OCI-LY7 (cell line): ENCODE measurements at regions not wholly inside any gene's neighbourhood (a gene's known extent, or its start where the extent isn't known, plus 50 kb on each side); places are given as distances from the start of the nearest gene placed in this dataset.

Experiments used
- BruUV-seq: library from RNA; stranded (reverse); fragments of 400-500 nt; replicated peaks from 2 replicates; lab custom pipeline; 2021; lab: Mats Ljungman, UMichigan
- CTCF ChIA-PET: fragments of 300-600 bp; sonication (Branson Sonifier 250); formaldehyde crosslinking; loops from one replicate; lab custom pipeline; 2022; ENCODE audit warnings: antibody characterized with exemption; ENCODE audit not compliant: unreplicated experiment; lab: Charles Lee
- POLR2A ChIA-PET: fragments of 300-600 bp; sonication (Branson Sonifier 250); formaldehyde crosslinking; loops from one replicate; lab custom pipeline; 2022; ENCODE audit warnings: antibody characterized with exemption; lab: Charles Lee
- DNase-seq: peaks from one replicate; pipeline ENCODE4 v3.0.0-alpha.2; 2015; ENCODE audit warnings: low spot score
- H2AFZ ChIP-seq: fragments of 200-600 bp; sonication (generic), shearing (Covaris generic); 2 replicates; pipeline ENCODE4 v1.6.1; 2014; ENCODE audit warnings: mild to moderate bottlenecking, antibody characterized with exemption, low read length, moderate library complexity
- H3K27ac ChIP-seq: fragments of 200-600 bp; sonication (generic); 2 replicates; pipeline ENCODE4 v1.5.1; 2014; ENCODE audit warnings: mixed run types, low read depth, mild to moderate bottlenecking, moderate library complexity, low read length, inconsistent platforms; ENCODE audit not compliant: poor library complexity, severe bottlenecking
- H3K36me3 ChIP-seq: fragments of 200-600 bp; sonication (generic); 2 replicates; pipeline ENCODE4 v1.6.1; 2014; ENCODE audit warnings: mild to moderate bottlenecking, antibody characterized with exemption, low read length, moderate library complexity, mixed read lengths; ENCODE audit not compliant: insufficient read depth
- H3K4me1 ChIP-seq: fragments of 200-600 bp; sonication (generic); 2 replicates; pipeline ENCODE4 v1.5.1; 2014; ENCODE audit warnings: mild to moderate bottlenecking, low read length; ENCODE audit not compliant: insufficient read depth, poor library complexity, severe bottlenecking
- H3K4me2 ChIP-seq: fragments of 200-600 bp; sonication (generic); 2 replicates; pipeline ENCODE4 v1.6.1; 2014; ENCODE audit warnings: mild to moderate bottlenecking, low read length
- H3K4me3 ChIP-seq: fragments of 200-600 bp; sonication (generic); 2 replicates; pipeline ENCODE4 v1.5.1; 2014; ENCODE audit warnings: mild to moderate bottlenecking, low read depth, low read length; ENCODE audit not compliant: poor library complexity, severe bottlenecking
- H3K79me2 ChIP-seq: fragments of 200-600 bp; sonication (generic); 2 replicates; pipeline ENCODE4 v1.6.1; 2016; ENCODE audit warnings: low read depth, mild to moderate bottlenecking, low read length, moderate library complexity, mixed read lengths; ENCODE audit not compliant: insufficient read depth
- H3K9me2 ChIP-seq: fragments of 200-600 bp; sonication (generic); 2 replicates; pipeline ENCODE4 v1.6.1; 2016; ENCODE audit warnings: mild to moderate bottlenecking, low read length, mixed read lengths; ENCODE audit not compliant: insufficient read depth
- H3K9me3 ChIP-seq: fragments of 200-600 bp; sonication (generic); 2 replicates; pipeline ENCODE4 v1.6.1; 2014; ENCODE audit warnings: mild to moderate bottlenecking, mixed run types, low read length, mixed read lengths
- H4K20me1 ChIP-seq: fragments of 200-600 bp; sonication (generic); 2 replicates; pipeline ENCODE4 v1.6.1; 2014; ENCODE audit warnings: mild to moderate bottlenecking, antibody characterized with exemption, low read length, moderate library complexity, mixed read lengths; ENCODE audit not compliant: insufficient read depth
- CTCF ChIP-seq: fragments of 200-600 bp; sonication (generic); conservative IDR thresholded peaks from 2 replicates; pipeline ENCODE4 v1.5.1; 2014; ENCODE audit warnings: mild to moderate bottlenecking, antibody characterized with exemption, low read length, moderate library complexity, mixed read lengths
- EZH2phosphoT487 ChIP-seq: fragments of 200-600 bp; sonication (generic); IDR thresholded peaks from 2 replicates; pipeline ENCODE4 v1.6.1; 2018; ENCODE audit warnings: low read depth, borderline replicate concordance, mild to moderate bottlenecking, mixed run types, antibody characterized with exemption, low read length, moderate library complexity, mixed read lengths
- intact Hi-C: fragments of 100-400 bp; cut with micrococcal nuclease; formaldehyde crosslinking; loops from one replicate; pipeline ENCODE4 v1.10.0; 2022; ENCODE audit not compliant: unreplicated experiment

GRCh38 chr12:115343601-115344000, 659.6 kb upstream of the TBX3 start:
- Histone ChIP-seq H3K79me2 (no peaks in the 10 kb centered on the region), H3K27ac (no peak overlapping the region), H3K4me3 (no peak overlapping the region), H3K4me2 (no peak overlapping the region), H3K36me3 (no peaks in the 10 kb centered on the region), H3K4me1 (no peaks in the 10 kb centered on the region), H2AFZ (no peak overlapping the region), H3K9me3 (no peaks in the 10 kb centered on the region), H4K20me1 (no peaks in the 10 kb centered on the region), H3K9me2 (no peaks in the 10 kb centered on the region)
- intact Hi-C loops: no loop called here
- TF ChIP-seq CTCF (no peak), EZH2phosphoT487 (no peak)
- ChIA-PET CTCF (no interaction called here), POLR2A (interaction anchor here (0.6 kb wide), 1 partner anchor 1321 kb away, joined by 3 read pairs; no protein-coding TSS in a partner anchor)
- no peak for DNase-seq
- no TSS peak for BruUV-seq

- no peaks in the 10 kb centered on the region for H4K20me1 ChIP-seq
- H2AFZ ChIP-seq: no peak overlapping the region
- H3K4me2 ChIP-seq: no peak overlapping the region
- DNase-seq: no peak
- no peaks in the 10 kb centered on the region for H3K9me2 ChIP-seq
- intact Hi-C loops: no loop called here
- no peak overlapping the region for H3K27ac ChIP-seq
- H3K36me3 ChIP-seq: no peaks in the 10 kb centered on the region
- BruUV-seq: no TSS peak
- TF ChIP-seq EZH2phosphoT487: no peak
- no peak for TF ChIP-seq CTCF
- no peaks in the 10 kb centered on the region for H3K9me3 ChIP-seq
- H3K79me2 ChIP-seq: no peaks in the 10 kb centered on the region
- POLR2A ChIA-PET: no interaction called here
- no peak overlapping the region for H3K4me3 ChIP-seq
- CTCF ChIA-PET: no interaction called here
- no peaks in the 10 kb centered on the region for H3K4me1 ChIP-seq
Observed at GRCh38 chr12:115343008-115343407, 659.0 kb upstream of the TBX3 start.

DNA sequence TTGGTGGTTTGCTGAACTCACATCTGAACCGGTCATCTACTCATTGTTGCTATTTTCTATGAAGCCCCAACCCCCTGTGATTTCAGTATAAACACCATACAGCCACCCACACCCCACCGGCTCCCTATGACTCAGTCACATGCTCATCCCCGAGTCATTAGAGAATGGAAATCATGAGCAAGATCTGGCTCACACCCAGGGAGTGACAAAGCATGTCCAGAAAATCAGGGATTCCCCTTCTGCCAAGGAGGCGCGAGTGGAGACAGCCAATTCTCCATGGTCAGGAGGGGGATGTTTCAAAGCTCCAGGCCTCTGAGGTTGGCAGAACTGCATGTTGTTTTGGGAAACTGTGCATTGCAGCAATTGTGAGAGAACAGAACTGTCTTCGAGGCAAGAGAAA, 657.5 kb upstream of the TBX3 start:
- BruUV-seq: no TSS peak
- POLR2A ChIA-PET: no interaction called here
- no peak for DNase-seq

More for the DNA sequence above, 657.5 kb upstream of the TBX3 start:
- CTCF ChIA-PET: no interaction called here
- intact Hi-C loops: no loop called here
- Histone ChIP-seq H3K4me2 (no peak overlapping the region), H3K79me2 (no peaks in the 10 kb centered on the region), H4K20me1 (no peaks in the 10 kb centered on the region), H2AFZ (no peak overlapping the region), H3K4me1 (no peaks in the 10 kb centered on the region), H3K9me3 (no peaks in the 10 kb centered on the region), H3K9me2 (no peaks in the 10 kb centered on the region), H3K4me3 (no peak overlapping the region), H3K27ac (no peak overlapping the region), H3K36me3 (no peaks in the 10 kb centered on the region)
- TF ChIP-seq CTCF (no peak), EZH2phosphoT487 (no peak)
